DMS153 (cell line): ENCODE measurements at regions not wholly inside any gene's neighbourhood (a gene's known extent, or its start where the extent isn't known, plus 50 kb on each side); places are given as distances from the start of the nearest gene placed in this dataset.
A peak's percentile ranks its signal among the peaks of the same experiment; 100 is the strongest.

ENCODE experiments used
- DNase-seq: peaks from one replicate; lab custom pipeline; 2025; lab: John Stamatoyannopoulos, UW

DNA sequence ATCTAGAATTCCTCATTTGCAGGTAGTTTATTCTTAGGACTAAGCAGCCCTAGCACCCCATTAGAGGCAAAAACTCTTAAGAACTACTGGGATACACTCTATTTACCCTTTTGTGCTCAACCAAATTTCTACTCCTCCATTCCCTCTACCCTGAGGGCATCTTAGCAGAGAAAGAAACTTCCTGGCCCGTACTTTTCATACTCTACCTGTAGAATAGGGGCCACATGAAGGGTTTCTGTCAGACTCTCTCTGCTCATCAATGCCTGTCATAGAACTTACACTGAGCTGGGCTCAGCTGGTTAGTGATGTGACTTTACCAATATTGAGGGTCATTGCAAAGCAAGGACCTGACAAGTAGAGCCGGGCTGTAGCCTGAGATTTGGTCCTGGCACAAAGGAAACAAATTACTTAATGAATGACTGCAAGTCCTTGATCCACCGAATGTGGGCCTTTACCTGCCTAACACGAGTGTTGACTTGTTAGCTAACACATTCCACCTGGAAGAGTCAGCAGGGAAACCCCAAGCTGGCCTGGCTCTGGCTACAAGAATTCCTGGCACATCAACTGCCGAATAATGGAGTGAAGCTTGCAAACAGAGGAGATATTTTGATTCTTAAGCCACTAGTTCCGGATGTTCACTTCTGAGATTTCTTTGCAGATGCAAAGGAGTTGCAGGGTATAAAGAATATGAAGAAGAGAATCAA, 280.5 kb upstream of the JAG1 start:
- no peak for DNase-seq

DNA sequence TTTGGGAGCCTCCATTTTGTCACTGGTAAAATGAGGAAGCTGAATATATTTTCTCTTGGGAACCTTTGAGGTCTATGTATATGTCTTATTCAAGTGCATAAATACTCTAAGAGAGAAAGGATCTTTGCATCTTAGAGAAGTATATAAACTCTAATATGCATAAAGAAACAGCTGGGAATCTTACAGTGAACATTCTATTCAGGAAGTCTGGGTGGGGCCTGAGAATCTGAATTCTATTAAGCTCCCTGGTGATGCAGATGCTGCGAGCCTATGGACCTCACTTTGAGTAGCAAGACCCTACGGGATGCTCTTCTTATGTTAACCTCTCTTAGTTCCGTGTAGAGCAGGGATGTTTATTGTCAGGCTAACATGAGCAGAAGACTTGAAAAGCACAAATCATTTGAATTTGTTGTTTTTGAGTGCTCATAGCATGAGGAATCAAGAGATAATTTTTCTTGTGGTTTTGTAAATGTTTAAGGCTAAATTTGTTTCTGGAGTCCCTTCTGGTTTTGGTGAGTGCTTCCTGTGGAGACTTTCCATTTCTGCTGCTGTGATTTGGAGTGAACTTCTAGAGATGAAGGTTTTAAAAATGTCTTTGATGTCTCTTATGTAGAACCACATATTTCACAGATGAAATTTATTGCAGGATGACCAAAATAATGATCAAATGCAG, 281.2 kb upstream of the JAG1 start:
- DNase-seq, result no peak

DNA sequence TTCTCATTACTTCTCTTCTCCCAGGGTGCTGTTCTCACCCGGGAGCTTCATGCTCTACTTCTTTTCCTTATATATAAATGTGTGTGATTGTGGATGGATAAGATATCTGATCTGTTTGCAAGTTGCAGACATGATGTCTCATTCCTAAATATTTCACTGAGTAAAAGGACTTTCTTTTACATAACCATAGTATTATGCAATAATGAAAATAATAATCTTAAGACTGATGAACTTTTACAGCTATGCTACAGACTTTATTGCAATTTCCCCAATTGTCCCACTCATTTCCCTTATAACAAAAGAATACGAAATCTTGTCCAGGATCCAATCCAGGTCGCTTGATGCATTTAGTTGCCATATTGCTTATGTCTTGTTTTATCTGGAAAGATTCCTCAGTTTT, 284.5 kb upstream of the JAG1 start:
- no peak for DNase-seq

DNA sequence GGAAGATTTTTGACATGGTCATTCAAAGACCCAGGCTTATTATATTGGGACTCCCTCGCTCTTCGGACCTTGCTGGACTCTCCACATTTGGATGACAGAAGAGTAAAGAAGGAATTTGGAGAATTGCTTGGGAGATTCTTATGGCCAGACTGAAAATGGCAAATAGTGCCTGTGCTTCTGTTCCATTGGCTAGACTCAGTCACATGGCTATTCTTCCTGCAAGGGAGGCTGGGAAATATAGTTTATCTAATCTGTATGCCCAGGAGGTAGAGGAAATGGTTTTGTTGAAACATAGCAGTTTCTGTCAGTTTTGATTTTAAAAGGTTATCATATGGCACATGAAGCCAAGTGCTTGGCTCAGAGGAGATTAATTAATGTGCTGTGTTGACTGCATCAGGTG, 286.6 kb upstream of the JAG1 start:
- DNase-seq, result no peak

DNA sequence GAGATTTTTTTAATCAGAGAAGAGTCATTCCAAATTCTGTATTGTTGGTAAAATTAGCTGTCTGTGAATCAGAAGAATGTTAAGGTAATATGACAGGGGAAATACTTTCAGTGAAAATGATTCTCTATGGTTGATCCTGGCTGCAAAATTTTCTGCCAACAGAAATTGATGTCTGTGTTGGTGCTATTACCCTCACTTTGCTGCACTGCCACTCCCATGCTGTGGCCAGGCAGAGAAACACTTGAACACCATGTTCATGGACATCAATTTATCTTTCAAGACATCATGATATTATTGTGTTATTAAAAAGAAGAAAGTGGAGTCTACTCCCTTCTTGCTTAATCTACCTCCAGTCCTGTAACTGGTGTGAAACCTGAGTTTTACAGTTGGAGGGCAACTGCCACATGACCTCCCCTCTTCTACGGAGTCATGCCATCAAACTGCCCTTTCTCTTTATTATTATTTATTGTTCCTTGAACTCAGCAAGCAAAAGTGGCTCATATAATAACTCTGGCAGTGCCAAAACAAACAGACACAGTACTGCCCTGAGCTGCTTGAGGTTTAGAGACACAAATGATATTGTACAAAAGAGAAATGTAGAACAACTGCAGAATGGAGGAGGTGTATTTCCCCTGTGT, 288.0 kb upstream of the JAG1 start:
- peak; percentile 92 for DNase-seq

DNA sequence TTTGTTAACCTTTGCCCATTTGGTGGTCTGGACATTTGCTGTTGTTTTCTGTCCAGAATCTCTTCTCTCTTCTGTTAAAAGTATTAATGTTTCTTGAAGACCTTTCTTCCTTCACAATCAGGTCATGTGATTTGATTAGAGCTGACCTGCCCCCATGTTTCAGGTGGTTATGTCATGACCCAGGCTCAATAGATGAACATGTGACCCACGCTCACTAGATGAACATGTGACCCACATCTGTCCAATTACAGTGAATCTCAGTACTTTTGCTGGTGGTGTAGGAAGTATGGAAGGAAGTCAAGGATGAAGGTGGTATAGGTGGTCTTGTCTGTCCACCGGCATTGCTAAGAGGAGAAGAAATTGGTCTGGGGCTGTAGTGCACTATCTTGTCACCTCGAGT, 289.1 kb upstream of the JAG1 start:
- no peak for DNase-seq

DNA sequence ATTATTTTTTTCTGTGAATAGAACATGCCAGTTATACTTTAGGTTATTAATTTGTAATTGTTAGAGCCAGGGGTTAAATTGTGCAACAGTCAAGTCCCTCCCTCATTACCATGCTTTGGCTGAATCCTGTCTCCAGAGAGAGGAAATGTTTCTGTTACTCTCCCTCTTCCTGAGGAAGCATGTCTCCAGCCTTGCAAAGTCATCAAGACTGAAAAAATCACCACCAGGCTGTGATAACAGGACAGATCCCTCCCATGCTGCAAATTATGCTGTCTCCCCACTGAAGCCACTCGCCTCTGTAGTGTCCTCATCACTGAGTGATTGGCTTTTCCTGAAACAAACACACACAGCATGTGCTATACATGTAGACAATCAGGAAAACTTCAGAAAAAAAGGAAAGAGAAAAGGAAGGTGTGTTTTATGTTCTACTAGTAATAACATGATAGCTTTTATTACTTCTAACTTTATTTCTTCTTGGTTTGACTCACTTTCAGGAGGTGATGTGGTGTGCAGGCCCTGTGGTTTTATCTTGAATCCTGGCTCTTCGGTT, 290.0 kb upstream of the JAG1 start:
- DNase-seq, result no peak

DNA sequence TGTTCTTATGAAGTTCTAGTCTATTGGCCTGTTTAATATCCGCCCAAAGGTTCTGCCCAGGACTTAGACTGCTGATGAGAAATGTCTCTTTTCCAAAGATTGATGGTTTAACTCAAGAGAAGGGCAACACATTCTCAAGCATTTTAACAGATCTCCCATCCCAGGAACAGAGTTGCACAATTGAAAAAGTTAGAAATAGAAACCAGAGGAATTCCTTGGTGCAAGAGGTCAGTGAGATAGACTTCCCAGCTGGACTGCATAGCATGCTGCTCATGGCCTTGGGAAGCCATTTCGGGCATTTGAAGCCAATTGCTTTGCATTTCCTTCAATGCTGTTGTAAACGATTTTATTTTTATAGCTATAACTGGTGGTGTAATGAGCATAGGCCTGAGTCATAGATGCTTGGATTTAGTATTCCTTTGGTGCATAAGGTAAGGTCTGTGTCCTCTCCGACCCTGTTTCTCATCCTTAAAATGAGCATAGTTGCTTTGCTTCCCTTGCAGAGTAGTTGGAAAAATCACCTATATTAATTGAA, 292.2 kb upstream of the JAG1 start:
- DNase-seq, result no peak

DNA sequence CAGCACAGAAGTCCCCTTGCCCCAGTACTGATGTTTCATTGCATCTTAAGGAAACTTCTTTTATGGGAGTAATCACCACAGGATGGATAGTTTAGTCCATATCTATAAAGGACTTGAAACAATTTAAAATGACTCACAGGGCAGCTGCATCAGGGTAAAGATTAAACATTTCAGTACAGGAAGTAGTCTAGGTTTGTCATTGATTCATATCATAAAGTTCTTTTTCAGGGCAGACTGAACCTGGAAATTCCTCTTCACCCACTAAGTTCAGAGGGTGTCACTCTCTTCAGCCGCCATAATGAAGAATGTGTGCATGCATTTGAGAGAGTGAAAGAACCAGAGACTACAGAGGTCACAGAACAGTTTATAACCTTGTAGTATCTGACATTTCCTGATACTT, 296.3 kb upstream of the JAG1 start:
- no peak for DNase-seq

DNA sequence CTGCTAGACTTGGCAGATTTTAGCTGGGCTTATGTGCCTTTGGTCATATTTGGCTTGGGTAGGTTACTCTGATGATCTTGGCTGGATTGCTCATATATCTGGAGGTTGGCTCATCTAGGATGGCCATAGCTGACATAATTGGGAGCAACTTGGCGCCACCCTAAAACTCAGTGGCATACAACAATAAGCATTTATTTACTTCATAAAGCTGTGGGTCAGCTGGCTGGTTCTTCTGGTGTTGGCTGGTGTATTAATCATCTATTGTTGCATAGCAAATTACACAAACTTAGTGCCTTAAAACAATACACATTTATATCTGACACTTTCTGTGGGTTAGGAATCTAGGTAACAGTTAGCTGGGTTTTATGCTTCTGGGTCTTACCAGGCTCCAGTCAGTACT, 297.3 kb upstream of the JAG1 start:
- DNase-seq, result no peak

DNA sequence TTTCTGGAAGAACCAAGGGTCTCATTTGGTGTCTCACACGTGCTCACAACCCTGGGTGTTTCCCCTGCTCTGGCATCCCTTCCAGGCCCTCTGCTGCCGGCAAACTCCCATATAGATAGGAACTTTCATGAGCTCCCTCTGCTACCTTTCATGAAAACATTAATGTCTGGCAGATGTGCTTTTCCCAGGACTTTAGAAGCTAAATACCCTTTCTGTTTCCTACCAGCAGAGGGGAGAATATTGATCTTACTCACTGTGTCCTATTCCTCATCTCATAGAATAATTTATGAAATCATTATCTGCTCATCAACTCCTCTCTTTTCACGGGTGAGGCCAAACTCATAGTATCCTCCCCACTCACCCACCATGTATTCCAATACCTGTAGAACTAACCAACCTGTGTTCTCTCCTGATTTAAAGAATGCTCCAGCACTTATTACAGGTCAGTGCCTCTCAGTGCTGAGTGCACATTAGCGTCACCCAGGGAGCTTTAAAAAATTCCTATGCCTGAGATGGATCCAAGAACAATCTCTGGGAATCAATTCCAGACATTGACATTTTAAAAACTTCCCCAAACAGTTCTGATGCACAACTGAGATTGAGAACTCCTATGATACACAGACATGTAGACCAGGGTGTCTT, 298.5 kb upstream of the JAG1 start:
- DNase-seq, result no peak

DNA sequence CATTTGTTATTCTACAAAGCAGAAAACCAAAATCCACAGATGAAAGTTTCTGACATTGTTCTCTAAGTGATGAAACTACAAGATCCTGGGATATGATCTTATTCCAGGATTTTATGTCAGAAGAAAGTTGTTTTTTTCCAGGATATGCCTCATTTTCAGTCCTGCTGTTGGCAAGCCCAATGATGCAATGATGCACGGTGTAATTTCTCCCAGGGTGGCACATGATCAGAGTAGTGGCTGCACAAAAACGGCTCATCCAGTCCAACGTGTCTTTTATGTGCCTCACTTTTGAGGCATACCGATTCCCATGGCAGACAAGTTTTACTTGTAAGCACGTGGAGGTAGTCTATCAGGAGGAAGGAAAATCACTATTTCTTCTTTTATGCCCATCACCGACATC, 302.3 kb upstream of the JAG1 start:
- DNase-seq, result no peak

DNA sequence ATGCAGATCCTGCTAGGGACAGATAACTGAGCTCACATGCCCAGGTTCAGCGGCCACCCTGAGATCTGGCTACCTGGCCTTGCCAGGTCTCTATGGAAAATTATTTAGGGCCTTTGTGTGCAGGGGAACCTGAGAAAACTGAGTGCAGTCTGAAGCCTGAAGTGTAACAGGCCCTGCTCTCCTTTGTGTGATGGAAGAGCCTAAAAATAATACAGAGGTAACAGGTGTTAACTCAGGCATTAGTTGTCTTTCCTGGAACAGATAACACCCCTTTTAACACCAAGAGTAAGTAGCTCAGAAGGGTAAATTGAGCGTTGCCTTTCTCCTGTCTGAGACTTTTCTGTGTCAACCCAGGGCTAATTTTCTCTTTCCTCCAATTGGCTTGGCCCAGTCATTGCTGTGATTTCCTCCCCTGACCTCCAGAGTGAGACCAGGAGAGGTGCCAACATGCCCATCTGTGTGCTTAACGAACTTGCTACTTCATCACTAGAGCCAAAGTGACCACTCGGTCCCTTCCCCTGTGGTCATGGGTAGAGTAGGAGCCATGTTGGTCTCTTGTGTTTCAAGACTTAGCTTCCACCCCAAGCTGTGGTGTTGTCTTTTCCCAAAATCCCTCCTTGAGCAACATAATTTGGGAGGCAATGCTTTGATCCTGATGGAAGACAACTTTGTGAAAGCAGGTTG, 304.4 kb upstream of the JAG1 start:
- DNase-seq, result no peak

DNA sequence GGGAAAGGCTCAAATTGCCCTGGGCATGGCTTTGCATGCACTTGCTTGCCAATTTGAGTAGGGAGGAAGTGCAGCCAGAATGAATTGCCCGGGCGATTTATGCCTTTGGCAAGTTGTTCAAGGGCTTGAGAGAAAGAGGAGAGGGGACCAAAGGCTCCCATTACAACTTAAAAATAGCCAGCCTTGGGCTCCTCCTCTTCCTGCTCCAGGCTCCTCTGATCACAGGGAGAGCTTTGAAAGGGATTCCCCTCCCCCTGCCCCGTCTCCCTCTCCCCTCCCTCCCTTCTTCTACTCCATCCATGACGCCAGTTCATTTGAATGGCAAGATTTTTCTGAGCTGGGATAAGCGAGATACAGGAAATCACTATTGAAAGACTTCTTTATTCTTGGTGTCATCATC, 304.9 kb upstream of the JAG1 start:
- peak; percentile 16 for DNase-seq

DNA sequence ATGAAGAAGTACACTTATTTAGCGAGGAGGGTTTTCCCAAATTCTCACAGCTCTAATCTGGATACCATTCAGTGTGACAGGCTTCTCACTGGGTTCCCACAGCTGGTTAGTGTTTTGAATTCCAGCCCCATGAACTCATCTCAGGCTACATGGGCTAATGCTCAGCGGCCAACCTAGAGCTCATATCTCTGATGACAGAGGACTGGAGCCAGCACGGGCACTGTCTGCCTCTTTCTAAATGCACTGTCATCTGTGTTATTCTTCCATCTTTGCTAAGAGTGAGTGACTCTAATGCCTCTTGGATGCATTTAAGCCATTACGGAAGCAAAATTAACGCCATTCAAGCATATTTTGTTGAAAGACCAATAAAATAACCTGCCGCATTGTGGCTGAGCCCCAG, 308.9 kb upstream of the JAG1 start:
- DNase-seq, result no peak

DNA sequence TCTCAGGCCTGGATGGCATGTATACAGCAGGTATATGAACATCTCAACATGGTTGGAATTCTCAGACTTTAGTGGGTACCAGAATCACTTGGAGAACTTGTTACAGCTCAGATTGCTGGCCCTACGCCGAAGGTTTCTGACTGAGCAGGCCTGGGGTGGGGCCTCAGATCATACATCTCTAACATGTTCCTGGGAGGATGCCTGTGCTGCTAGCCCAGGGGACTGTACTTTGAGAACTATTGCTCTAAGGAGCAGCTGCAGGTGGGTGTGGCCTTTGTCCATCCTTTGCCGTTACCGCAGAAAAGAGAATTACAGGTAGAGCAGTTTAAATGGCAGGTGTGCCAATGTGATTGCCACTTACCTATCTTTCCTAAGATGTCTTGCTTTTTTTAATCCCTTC, 310.5 kb upstream of the JAG1 start:
- DNase-seq, result no peak

DNA sequence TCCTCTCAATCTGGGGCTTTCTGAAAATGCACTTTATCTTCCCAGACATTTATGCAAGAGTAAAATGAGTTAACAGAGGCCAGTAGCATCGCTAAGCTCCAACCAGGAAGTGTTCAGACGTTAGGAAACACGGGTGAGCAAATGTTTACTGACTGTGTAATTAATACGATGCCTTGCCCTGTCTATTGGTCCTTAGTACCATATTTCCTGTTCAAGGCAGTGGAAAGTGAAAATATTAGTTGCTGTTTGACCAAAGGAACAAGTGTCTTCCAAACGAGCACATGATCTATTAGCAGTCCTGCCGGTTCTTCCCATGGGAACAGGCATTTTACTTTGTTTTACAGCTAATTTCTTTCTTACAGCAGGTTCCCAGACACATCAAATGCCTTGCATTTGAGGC, 311.1 kb upstream of the JAG1 start:
- DNase-seq, result peak; percentile 88

DNA sequence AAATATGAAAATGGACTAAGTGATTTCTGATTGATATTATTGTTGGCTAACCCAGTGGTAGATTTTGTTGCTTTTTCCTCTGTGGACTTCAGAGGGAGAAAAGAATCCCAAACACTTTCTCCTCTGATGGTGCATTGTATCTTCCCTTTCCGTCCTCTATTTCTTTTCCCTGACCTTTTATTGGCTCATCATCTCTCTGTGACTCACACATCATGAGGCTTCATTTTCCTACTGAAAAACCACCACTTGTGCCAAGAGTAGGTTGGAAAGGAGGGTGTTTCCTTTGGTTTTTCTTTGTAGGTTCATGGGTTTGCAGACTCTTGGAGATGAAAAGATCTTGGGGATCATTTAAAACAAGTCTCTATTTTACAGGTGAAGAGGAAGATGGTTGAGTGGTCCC, 311.7 kb upstream of the JAG1 start:
- no peak for DNase-seq

DNA sequence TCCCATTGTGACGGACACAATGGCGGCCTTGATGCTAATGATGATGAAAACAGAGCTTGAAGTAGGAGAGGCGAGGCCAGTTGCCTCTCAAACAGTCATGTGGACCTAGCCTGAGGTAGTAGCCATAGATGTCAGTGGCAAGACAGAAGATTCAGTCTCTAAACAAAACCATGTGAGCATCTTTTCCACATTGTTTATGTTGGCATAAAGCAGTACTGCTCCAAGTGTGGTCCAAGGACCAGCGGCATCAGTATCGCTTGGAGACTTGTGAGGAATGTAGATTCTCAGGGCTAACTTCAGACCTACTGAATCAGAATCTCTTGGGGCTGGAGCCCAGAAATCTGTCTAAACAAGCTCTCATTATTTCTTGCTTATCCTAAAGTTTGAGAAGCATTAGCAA, 312.8 kb upstream of the JAG1 start:
- no peak for DNase-seq

DNA sequence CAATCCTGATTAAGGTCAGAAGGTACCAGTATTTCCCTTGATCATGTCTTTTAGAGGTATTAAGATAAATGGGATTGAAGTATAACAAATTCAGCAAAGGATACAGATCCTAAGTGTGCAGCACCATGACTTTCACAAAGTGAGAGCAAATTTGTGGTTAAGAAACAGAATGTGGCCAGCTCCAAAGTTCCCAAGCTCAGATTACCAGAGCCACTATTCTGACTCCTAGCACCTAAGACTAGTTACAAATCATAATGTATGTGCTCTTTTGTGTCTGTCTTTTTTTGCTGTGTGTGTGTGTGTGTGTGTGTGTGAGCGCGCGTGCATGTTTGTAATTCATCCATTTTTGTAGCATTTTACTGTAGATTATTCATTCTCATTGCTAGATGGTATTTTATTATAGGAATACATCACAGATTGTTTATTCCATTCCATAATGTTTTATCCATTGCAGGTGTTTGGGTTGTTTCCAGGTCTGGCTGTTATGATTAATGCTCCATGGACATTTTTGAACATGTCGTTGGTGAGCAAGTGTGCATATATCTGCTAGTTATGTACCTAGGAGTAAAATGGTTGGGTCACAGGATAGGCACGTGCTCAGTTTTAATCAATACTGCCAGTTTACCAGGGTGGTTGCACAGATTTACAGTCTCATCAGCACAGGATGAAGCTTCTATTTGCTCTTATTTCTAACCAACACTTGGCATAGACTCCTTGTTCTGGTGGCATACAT, 314.0 kb upstream of the JAG1 start:
- DNase-seq, result no peak
